ENCODE measurements at regions not wholly inside any gene's neighbourhood (a gene's known extent, or its start where the extent isn't known, plus 50 kb on each side); places are given as distances from the start of the nearest gene placed in this dataset.

DNA sequence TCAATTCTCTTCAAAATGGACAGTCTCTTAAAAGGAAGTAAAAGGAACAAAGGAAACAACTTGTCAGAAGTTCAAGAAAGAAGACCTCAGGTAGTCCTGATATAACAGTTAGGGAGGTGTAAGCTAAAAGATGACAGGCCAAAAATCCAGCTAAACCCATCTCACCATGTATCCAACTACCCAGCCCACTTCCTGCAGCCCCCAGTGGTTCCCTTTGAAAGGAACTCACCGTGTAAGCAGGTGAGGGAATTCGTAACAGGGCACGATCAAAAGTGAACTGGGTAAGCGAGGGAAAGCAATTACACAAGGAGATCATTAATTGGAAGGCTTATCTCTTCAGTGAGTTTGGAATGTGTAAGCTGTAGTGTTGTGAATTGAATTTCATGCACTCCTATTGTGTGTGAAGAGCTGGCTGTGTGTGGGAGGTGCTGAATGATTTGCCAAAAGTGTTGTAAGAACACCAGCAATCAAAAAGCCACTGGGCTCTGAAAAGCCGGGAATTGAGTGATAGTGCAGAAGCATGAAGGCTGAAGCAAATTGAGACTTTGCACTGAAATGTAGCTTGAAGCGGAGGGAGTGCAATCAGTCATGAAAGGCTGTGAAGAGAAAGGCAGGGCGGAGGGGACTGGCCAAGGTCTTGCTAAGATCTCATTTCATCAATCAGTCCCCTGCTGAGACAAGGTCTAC lies 914.2 kb upstream of the LCORL start:
- no peak for DNase-seq (ENCODE audit: low spot score)
- Histone ChIP-seq H3K4me1 (ENCODE audit: control insufficient read depth in 1 of 2, low read depth in 2 of 2) (no peaks in the 10 kb centered on the region), H3K4me3 (no peak overlapping the region), H3K27ac (no peak overlapping the region), H3K27me3 (replicated peaks; ENCODE audit: insufficient read depth) (no peaks in the 10 kb centered on the region), H3K9me3 (no peaks in the 10 kb centered on the region), H3K36me3 (no peaks in the 10 kb centered on the region)
- TF ChIP-seq, protein P1, sequence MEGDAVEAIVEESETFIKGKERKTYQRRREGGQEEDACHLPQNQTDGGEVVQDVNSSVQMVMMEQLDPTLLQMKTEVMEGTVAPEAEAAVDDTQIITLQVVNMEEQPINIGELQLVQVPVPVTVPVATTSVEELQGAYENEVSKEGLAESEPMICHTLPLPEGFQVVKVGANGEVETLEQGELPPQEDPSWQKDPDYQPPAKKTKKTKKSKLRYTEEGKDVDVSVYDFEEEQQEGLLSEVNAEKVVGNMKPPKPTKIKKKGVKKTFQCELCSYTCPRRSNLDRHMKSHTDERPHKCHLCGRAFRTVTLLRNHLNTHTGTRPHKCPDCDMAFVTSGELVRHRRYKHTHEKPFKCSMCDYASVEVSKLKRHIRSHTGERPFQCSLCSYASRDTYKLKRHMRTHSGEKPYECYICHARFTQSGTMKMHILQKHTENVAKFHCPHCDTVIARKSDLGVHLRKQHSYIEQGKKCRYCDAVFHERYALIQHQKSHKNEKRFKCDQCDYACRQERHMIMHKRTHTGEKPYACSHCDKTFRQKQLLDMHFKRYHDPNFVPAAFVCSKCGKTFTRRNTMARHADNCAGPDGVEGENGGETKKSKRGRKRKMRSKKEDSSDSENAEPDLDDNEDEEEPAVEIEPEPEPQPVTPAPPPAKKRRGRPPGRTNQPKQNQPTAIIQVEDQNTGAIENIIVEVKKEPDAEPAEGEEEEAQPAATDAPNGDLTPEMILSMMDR (IDR thresholded peaks at IDR 0.05): no peak
- ATAC-seq (ENCODE audit: insufficient number of reproducible peaks, low FRiP score, low read depth): no peak

- Histone ChIP-seq H3K27me3 (replicated peaks; ENCODE audit: insufficient read depth) (no peaks in the 10 kb centered on the region), H3K36me3 (no peaks in the 10 kb centered on the region), H3K27ac (no peak overlapping the region), H3K4me3 (no peak overlapping the region), H3K9me3 (no peaks in the 10 kb centered on the region), H3K4me1 (ENCODE audit: control insufficient read depth in 1 of 2, low read depth in 2 of 2) (no peaks in the 10 kb centered on the region)
- DNase-seq (ENCODE audit: low spot score) (no peak), ATAC-seq (ENCODE audit: insufficient number of reproducible peaks, low FRiP score, low read depth) (no peak)
- TF ChIP-seq, protein P1 (IDR thresholded peaks at IDR 0.05): no peak
These were observed 912.6 kb upstream of the LCORL start for GRCh38 chr4:18934197-18934596.

- H3K4me3 ChIP-seq: no peak overlapping the region
- no peak for DNase-seq (ENCODE audit: low spot score)
- H3K36me3 ChIP-seq: no peaks in the 10 kb centered on the region
- H3K4me1 ChIP-seq (ENCODE audit: control insufficient read depth in 1 of 2, low read depth in 2 of 2): no peaks in the 10 kb centered on the region
- ATAC-seq (ENCODE audit: insufficient number of reproducible peaks, low FRiP score, low read depth): no peak
- H3K9me3 ChIP-seq: no peaks in the 10 kb centered on the region
- H3K27ac ChIP-seq: no peak overlapping the region
- no peaks in the 10 kb centered on the region for H3K27me3 ChIP-seq (replicated peaks; ENCODE audit: insufficient read depth)
- TF ChIP-seq, protein P1 (IDR thresholded peaks at IDR 0.05): no peak
These were observed 911.3 kb upstream of the LCORL start for GRCh38 chr4:18932730-18933339.

DNA sequence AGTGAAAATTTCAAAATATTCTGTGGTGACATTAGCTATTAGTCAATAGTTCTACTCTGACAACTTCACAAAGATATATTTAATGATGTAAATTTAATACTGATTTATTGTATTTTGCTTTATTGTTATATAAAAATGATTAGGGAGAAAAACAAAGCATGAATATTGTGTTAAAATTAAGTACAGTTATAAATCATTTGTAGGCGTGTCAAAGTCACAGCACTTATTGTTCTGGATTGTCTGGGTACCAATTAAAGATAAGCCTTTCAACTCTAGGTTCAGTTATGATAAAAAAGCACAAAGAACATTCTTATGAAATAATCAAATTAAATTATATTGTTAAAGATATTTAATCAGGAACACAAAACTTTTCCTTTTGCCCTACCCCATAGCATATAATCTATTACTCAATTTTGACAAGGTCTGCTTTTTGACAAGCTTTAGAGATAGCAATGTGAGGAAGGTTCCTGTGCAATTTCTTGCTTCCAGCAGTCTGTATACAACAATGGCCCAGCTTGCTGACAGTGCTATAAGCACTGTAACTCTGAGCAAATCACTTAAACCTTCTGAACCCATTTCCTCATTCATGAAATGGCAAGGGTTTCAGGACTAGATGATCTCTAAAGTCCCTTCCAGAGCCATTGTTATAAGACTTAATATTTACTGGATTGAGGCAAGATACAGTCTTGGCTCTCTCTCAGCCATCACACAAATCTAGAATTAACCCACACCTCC lies 910.3 kb upstream of the LCORL start:
- TF ChIP-seq, protein P1 (IDR thresholded peaks at IDR 0.05): no peak
- ATAC-seq (ENCODE audit: insufficient number of reproducible peaks, low FRiP score, low read depth): no peak
- H3K4me3 ChIP-seq: no peak overlapping the region

GRCh38 chr4:18930487-18930886 lies 908.9 kb upstream of the LCORL start:
- H3K4me3 ChIP-seq: no peak overlapping the region
- DNase-seq (ENCODE audit: low spot score) (no peak), ATAC-seq (ENCODE audit: insufficient number of reproducible peaks, low FRiP score, low read depth) (no peak)
- H3K4me1 ChIP-seq (ENCODE audit: control insufficient read depth in 1 of 2, low read depth in 2 of 2): no peaks in the 10 kb centered on the region
- H3K9me3 ChIP-seq: no peaks in the 10 kb centered on the region
- H3K27me3 ChIP-seq (replicated peaks; ENCODE audit: insufficient read depth): no peaks in the 10 kb centered on the region
- H3K27ac ChIP-seq: no peak overlapping the region
- TF ChIP-seq, protein P1 (IDR thresholded peaks at IDR 0.05): no peak
- no peaks in the 10 kb centered on the region for H3K36me3 ChIP-seq

More for the DNA sequence above, 910.3 kb upstream of the LCORL start:
- no peak for DNase-seq (ENCODE audit: low spot score)
- Histone ChIP-seq H3K4me1 (ENCODE audit: control insufficient read depth in 1 of 2, low read depth in 2 of 2) (no peaks in the 10 kb centered on the region), H3K36me3 (no peaks in the 10 kb centered on the region), H3K27ac (no peak overlapping the region), H3K9me3 (no peaks in the 10 kb centered on the region), H3K27me3 (replicated peaks; ENCODE audit: insufficient read depth) (no peaks in the 10 kb centered on the region)
